ENCODE measurements at regions not wholly inside any gene's neighbourhood (a gene's known extent, or its start where the extent isn't known, plus 50 kb on each side); places are given as distances from the start of the nearest gene placed in this dataset.

DNA sequence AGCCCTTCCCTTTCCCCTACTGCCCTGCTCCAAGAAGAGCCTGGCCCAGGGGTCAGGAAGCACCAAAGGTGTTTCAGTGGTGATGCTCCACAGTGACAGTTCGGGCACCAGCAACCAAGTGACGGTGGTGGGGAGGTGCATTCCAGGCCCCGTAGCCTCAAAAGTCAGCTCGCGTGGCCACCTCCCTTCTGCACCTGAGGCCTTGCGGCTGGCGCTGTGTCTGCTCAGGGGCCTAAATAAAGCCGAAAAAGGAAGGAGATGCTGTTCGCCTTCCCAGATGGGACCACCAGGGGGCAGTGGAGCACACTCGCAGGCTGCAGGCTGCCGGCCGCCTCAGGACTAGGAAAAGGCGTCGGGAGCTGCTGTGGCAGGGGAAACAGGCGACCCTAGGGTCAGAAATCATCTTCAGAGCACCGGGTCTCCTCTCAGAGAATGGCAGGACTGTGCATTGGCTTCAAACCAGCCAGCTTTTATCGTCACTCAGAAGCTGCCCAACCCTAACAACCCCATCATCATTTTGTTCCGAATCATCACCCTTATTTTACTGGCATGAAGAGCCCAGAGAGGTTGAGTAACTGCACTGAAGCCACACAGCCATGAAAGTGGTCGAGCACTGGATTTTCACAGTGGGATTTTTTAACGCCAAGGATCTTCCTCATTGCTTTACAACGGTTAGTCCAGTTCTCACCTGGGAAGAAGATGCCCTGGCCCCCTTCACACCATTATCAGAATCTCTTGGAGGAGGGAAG lies 213.0 kb upstream of the CELF4 start:
- peak; percentile 81 for DNase-seq

DNA sequence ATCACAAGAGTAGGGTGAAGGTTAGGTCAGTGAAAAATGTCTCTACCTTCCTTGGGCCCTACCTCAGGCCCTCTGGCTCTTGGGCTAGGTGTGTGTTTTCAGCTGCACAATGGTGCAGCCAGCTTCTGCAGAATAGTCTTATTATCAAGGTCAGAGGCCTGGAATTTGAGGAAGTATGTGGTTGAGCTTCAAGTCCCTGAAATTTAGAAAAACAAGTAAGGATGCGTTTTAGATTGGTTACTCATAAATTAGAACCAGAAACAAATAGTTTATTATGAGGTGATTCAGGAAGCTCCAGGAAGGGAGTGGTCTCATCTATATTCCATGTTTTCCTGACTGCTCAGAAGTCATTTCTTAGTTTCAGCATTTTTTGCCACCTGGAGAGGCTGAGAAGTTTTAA lies 204.2 kb upstream of the CELF4 start:
- peak; percentile 25 for DNase-seq

DNA sequence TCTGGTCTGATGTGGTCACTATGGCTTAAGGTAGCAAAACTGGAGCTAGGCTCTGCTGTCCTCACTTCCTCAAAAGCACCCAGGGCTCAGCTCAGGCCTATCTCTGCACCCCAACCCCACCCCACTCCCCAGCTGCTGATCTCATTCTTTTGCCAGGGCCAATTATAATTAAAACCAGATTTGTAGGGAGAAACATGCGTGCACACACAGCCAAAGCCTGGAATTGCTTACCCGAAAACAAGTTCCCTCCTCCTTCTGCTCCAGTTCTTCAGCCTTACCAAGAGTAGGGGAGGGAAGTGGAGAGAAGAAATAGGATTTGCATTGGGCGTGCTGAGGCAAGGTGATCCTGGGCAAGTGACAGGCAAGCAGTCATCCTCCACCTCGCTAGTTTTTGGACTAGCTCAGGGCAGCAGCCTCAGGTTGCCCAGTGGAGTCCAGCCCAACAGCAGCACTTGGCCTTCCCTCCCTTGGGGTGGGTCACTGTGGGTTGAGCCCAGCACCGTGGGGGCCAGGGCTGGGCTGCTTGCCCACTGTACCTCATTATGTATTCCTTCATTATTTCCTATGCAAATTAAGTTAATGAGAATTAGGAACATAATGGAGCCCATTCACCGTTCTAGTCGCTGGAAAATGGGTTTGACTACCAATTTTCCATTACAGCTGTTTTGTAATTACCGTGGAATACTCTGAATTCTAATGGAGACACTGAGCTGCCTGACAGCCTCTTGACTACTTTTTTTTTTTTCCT lies 199.1 kb upstream of the CELF4 start:
- DNase-seq = no peak

DNA sequence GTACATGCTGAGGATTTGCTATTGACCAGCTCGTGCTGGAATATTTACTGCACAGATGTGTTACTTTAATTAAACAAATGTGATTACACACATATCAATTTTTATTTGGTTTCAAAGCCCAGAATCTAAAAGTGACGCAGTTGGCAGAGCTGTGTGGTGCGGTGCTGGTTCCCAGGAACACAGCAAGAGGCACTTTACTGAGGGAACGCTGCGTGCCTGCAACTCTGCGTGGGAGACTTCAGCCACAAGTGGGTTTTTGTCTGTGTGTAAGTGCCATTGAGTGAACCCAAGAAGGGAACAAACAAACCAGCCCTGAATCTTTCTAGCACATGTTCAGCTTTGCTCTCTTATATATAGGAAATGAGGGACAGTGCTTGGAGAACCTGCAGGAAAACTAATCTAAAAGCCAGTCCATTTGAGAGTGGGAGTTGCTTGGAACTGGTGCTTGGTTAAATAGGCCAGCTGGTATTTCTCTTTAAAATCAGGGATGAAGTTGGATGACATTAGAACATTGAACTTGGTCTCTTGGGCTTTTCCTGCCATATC lies 196.6 kb upstream of the CELF4 start:
- no peak for DNase-seq

DNA sequence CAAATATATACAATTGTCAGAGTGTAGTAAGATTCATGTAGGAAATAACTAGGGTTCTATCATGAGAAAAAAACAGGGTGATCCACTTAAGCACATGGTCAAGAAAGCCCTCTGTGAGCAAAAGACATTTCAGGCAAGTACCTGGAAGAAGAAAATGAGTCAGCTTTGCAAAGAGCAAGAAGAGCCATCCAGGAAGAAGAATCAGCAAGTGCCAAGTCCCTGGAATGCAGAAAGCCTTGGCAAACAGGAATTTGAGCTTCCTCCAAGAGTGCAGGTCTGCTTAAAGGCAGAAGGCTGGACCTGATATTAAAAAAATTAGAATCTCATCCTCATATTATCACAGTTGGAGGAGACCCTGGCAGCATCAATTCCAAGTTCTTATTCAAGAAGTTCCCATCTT lies 188.5 kb upstream of the CELF4 start:
- no peak for DNase-seq

DNA sequence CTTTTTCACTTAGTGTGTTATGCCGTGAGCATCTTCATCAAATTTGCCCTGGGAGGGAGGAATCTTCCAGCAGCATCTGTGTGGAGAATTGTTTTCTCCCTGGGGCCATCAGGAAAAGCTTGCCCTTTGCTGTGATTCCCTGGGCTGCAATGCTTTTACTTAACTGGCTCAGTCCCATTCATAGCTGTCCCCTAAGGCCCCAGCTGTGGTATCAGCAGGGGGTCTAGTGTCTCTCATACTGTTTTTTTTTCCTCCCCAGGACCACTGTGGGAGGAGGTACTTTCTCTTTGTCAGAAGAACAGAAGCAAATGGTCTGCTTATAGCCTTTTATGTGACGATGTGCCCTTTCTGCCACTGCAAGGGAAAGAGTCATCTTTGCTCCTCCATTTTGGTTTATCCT lies 176.8 kb upstream of the CELF4 start:
- DNase-seq = no peak

DNA sequence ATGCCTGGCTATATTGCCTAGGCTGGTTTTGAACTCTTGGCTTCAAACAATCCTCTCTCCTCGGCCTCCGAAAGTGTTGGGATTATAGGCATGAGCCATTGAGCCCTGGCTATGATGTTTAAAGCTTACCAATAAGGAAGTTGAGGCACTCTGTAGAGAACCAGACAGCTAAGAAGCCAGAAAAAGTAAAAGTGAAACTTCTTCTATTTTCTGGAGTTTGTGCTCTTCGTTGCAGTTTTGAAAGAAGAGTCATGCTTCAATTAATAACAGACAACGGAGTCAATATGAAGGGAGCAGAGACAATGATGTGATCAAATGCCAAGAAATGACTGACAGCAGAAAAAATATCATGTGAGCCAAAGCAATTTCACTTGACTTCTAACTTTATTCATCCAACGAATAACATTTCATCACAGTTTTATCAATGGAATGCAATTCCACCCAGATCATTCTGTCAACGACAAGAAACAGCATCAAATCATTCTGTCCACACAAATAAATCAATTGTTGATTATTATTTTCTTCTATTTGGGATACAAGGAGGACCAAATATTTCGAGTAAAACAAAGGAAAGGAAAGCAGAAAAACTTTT lies 175.5 kb upstream of the CELF4 start:
- DNase-seq = no peak

DNA sequence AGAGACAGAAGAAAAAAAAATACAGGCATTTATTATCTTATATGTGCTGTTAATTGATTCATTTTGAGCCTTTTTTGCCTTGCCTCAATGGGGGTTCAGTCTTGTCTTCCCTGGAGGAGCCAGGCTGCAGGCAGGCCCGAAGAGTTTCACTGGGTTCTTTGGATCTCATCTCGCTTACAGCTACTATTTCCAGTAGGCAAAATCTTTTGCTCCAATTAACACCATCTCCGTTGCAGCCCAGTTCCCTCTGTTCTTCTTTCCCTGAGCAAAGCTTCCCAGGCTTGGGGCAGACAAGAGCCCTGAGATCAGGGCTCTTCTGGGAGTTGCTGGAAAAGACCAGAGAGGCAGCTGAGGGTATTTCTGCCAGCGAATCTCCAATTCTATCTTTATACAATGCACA lies 168.8 kb upstream of the CELF4 start:
- DNase-seq = no peak

DNA sequence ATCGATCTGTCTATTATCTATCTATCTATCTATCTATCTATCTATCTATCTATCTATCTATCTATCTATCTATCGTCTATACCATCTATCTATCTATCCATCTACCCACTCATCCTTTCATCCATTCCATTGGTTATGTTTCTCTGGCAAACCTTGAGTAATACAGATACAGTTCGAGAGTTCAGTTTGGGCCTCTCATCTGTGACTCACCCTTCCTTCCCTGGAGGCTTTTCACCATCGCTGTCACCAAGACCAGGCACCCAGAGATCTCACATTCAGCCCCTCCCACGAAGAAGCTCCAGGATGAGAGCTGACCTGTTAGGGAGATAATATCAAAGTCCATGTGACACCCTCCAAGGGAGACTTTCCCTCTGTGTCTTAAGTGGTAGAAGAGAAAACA lies 164.1 kb upstream of the CELF4 start:
- DNase-seq = no peak

DNA sequence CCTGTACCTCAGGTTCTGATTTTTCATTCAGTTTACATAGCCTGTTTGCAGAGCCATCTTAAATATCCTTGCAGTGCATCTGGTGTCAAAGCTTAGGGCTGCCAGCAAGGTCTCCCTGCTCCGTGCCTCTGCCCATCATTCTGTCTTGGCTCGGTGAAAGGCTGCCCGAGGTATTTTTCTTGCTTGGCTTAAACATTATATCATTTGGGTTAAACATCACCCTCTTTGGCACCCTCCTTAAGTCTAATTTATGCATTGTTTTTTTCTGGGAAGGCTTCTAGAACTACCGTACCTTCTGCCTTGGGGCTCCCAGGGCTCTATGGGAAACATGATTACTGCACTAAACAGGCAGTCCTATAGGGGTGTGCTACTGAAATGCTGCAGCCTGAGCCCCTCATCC lies 158.6 kb upstream of the CELF4 start:
- DNase-seq = no peak

DNA sequence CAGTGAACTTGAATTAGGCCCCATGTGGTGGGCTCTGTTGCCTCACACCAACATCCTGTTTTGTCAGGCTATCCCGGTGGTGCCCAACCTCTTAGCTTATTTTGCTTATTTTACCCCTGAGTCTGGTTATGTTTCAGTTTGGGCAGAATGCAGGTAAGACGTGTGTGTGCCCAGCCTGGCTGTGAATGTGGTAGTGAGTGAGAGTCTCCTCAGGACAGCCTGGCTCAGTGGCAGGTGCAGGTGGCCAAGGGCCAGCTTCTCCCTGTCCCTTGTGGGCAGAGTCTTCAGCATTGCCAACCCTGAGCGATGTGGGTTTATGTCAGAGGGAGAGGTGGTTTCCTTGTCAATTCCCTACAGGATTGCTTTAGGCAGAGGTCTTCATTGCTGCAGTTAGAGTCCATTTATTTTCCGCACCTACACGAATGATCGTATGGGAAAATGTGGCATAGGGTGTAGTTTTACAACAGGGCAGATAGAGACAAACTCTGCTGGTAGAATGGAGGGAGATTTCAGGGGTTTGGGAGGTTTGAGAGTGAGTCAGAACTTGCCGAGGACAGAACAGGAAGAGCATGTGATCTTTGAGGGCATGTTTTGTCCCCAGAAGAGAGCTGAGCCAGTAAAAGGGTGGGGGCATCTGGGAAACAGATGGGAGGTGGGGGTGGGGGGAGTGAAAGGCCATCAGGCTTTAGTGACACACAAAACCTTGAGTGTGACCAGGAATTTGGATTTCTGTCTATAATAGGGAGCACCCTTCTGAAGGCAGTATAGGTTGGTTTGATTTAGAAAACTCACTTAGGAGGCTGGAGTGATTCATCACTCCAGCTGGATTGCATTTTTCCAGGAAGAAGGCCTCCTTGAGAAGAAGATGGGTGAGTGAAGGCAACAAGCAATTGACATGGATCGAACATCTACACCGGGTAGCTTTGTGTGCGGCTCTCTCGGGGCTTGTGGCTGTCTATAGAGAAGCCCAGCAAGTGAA lies 156.2 kb upstream of the CELF4 start:
- peak; percentile 41 for DNase-seq

DNA sequence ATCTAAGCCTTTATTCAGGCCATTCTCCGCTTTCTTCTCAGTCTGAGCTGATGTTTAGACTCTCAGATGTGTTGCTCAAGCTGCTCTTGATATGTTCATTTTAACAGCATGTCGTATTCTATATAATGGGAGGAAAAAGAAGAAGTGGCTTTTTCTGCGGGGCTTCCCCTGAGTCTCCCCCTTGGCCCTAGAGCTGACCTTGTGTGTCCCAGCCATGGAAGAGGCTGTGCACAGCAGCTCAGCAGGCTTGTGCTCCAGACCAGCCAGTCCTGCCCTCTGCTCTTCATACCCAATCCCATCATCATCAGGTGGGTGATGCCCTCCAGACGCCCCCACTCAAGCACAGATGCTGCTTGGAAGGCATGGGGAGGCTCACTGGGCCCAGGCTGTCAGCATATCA lies 155.1 kb upstream of the CELF4 start:
- DNase-seq = peak; percentile 52

DNA sequence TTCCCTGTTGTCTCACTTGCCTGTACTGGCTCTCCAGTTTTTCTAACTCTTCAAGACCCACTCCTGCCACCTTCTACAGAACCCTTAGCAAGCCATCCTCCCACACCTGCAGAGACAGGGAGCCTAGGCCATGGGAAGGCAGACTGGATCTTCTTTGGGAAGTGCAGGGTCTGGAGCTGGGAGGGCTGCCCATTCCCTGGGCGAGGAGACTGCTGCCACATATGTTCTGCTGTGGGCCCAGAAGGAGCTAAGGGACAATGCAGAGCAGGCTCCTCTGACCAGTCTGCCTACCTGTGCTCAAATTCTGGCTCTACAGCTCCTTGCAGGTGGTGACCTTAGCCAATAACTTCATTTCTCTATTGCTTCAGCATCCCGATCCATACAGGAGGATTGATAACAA lies 152.1 kb upstream of the CELF4 start:
- no peak for DNase-seq

DNA sequence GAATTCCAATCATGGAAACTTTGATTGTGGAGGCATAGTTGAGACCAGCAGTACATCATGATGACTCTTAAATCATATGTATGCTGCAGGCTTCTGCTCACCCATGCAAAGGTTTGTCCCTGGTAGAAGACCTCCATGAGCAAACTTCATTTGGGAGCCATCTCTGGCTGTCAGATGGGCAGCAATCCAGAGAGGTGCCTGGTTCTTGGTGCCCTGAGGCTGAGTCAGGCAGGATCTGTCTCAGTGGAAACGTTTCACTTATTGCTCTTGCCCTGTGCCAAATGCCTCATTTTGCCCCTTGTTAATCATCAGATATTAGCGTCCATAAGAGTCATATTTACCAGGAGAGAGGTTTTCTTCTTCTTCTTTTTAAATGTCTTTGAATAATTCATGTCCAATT lies 151.5 kb upstream of the CELF4 start:
- DNase-seq = no peak

DNA sequence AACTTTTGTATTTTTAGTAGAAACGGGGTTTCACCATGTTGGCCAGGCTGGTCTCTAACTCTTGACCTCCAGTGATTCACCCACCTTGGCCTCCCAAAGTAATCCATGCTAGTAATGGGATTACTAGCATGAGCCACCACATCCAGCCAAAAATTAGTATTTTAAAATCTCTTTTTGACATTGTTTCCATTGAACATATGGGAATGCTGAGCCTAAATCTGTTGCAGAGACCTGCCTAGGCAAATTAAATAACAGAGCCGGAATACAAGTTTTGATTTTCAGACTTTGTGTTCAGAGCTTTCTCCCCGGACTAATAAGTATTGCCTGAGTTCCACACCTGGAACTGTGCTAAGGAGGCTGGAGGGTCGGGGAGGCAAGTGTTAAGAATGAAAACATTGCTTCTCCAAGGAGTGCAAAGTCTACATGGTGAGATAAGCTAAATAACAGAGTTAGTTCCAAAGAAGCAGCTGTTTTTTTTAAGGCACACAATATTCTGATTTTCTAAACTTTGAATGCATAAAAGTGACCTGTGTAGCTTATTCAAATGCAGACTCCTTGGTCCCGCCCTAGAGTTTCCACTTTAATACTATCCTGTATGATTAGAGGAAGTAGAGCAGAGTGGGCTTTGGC lies 150.6 kb upstream of the CELF4 start:
- DNase-seq = no peak

DNA sequence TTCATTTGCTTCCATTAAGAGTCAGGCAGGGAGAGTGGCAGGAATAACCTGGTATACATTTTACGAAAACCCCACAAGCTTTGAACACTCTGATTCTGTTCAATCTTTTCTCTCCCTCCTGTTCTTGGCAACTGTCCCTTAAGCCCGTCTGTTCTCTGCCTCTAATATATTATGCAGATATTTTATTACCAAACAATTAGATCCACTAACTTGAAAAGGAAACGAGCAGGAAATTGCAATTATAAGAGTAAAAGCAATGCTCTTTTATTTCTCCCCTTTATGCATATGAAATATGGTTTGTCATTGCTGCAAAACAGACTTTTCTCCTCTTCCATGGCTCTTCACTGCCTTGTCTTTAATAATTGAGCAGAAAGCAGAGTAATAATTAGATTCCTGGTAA lies 149.1 kb upstream of the CELF4 start:
- DNase-seq = no peak

DNA sequence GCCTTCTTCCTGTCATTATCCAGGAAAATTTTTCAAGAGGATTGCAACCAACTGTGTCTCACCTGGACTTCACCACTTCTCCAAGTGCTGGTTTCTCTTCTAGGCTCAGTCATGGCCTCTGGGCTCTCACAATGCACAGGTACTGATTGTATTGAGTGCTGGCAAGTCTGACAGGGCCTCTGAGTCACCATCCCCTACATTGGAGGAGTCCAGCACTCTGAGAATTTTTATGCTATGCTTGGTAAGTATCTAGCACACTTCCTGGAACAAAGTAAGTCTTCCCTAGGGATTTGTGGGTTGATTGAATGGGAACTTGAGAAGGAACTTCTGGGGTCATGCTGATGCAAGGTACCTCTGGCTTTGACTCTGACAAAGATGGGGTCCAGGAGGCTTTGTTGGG lies 147.2 kb upstream of the CELF4 start:
- DNase-seq = no peak

DNA sequence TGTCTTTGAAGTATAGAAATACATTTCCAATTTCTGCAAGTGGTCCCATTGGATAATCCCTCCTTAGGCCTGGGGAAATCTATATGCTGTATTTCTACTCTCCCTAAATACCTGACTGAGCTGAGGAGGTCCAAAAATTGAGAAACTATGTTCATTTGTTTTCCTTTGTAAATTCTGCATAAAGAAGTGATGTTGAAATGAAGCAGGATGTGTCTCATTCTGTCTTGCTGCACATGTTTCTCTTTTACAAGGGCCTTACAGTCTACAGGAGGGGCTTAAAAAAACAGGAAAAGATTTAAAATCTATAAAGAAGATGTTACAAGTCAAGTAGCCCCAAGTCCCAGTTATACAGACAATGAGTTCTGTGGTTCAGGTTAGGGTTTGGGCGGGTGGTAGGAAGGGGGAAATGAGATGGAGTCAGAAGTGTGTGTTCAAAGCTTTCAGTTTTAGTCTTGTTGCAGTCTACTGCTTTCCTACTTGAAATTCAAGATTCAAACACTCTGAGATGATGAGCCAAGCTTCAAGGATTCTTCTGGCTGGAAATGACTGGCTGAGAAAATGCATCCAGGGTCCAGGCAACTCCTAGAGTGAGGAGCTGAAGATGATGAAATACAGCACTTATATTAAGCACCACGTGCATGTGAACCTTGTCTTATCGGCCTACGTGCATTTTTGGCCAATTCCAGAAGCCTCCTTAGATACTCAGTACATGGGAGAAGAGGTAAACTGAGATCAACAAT lies 146.3 kb upstream of the CELF4 start:
- no peak for DNase-seq

DNA sequence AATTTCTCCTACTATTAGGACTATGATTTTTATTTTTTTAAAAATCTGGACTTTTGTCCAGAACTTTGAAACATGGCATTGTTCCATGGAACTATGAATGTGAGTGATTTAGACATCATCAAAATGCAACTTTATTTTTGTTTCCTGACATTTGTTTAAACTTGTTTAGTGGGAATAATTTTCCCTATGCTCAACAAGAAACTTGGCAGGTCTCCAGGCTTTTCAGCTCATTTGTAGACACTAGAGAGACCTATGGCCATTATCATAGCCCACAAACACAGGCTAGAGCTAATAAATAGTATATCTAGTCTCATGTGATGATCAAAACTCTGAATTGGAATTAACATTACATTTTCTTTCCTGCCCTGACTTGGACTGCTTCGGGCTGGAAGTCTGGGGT lies 145.1 kb upstream of the CELF4 start:
- DNase-seq = no peak

DNA sequence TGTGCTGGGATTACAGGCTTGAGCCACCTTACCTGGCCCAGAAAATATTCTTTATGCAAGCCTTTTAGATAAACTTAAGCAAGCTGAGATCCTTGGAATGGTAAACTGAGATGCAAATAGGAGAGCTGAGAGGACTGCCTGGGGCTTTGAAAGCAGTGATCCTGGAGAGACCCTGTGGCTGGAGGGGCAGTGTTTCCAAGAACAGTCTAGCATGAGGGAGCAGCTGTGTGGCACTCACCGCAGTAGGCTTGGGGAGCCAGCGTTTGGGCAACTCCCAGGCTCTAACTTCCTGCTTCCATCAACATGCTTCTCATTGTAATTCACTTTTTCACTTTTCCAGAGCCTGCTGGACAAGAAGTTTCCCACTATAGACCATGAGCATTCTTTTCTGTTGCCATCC lies 144.1 kb upstream of the CELF4 start:
- DNase-seq = no peak

DNA sequence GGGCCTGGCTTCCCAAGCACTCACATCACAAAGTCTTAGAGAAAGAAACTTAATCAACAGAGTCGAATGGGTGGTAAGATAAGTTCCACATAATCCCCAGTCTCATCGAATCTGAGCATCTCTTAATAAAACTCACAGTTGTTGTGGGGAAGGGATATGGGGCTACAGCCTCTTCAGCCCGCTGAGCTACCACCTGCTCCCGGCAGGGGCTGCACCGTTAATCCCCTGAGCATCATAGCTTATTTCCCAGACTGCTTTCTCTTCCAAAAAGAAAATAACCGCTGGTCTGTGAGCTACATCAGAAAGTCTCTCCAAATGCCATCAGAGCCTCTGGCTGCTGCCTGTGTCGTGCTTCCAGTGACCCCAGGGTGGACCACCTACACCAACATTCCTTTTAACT lies 139.4 kb upstream of the CELF4 start:
- DNase-seq = no peak

DNA sequence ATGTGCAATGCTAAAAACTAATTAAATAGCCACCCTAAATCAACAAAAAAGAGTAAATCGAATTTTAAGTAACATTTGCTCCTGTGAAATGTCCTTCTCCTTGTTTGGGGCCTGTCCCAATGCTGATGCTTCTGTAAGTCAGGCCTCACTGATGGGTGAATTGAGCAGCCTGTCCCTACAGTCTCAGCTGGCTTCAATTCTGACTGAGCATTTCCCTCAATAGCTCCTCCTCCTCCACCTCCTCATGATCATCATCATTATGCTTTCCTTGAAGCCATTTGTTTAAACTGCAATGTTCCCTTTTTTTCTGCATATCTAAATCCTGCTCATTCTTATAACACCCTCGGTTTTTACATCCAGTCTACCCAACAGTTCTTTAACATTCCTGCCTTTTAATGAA lies 137.2 kb upstream of the CELF4 start:
- no peak for DNase-seq
